ENCODE measurements at regions not wholly inside any gene's neighbourhood (a gene's known extent, or its start where the extent isn't known, plus 50 kb on each side); places are given as distances from the start of the nearest gene placed in this dataset.

DNA sequence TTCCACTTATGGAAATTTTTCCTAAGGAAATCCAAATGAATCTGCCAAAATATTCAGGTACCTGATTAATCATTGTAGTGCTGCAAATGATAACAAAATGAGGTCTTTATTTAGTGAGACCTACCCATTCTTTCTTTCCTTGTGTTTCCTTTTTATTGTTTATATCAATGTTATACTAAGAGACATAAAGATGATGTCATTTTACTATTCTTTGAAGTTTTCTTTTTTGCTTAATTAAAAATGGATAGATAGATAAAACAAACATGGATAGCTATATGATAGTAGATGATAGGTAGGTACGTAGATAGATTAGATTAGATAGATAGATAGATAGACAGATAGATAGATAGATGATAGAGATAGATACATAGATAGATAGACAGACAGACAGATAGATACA, 669.5 kb upstream of the TBX3 start:
- 88% methylated on average over 1 of the region's 1 CpG for WGBS (ENCODE audit: missing lambda C conversion rate)
- CTCF ChIA-PET: interaction anchor here (1.2 to 1.6 kb wide), 3 partner anchors 439 to 686 kb away, joined by 3 to 4 read pairs (median 3); no protein-coding TSS in a partner anchor
- no peak for TF ChIP-seq ZC3H11A (IDR thresholded peaks at IDR 0.05)
- TF ChIP-seq KDM5A (IDR thresholded peaks at IDR 0.05): no peak
- no peak for TF ChIP-seq SREBF2 (IDR thresholded peaks at IDR 0.05)
- TF ChIP-seq POLR2AphosphoS2 (conservative IDR thresholded peaks at IDR 0.05; ENCODE audit: low read length): no peak
- no peak for TF ChIP-seq EHMT2 (IDR thresholded peaks at IDR 0.05; ENCODE audit: low read depth)
- TF ChIP-seq NPAS2 (CRISPR knock-in tag; IDR thresholded peaks at IDR 0.05; ENCODE audit: borderline replicate concordance): no peak
- no peak for TF ChIP-seq MYC (IDR thresholded peaks at IDR 0.05; ENCODE audit: borderline replicate concordance, low read length)
- TF ChIP-seq, protein P1, sequence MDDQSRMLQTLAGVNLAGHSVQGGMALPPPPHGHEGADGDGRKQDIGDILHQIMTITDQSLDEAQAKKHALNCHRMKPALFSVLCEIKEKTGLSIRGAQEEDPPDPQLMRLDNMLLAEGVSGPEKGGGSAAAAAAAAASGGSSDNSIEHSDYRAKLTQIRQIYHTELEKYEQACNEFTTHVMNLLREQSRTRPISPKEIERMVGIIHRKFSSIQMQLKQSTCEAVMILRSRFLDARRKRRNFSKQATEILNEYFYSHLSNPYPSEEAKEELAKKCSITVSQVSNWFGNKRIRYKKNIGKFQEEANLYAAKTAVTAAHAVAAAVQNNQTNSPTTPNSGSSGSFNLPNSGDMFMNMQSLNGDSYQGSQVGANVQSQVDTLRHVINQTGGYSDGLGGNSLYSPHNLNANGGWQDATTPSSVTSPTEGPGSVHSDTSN (IDR thresholded peaks at IDR 0.05): no peak
- TF ChIP-seq EHF (CRISPR knock-in tag; IDR thresholded peaks at IDR 0.05): no peak
- no peak for TF ChIP-seq NR3C1 (IDR thresholded peaks at IDR 0.05)
- no peak for TF ChIP-seq BHLHE40 (IDR thresholded peaks at IDR 0.05; ENCODE audit: low read depth, low read length)
- no peak for TF ChIP-seq FOSB (CRISPR knock-in tag; IDR thresholded peaks at IDR 0.05)
- TF ChIP-seq CEBPB (IDR thresholded peaks at IDR 0.05): no peak
- TF ChIP-seq, protein P2, sequence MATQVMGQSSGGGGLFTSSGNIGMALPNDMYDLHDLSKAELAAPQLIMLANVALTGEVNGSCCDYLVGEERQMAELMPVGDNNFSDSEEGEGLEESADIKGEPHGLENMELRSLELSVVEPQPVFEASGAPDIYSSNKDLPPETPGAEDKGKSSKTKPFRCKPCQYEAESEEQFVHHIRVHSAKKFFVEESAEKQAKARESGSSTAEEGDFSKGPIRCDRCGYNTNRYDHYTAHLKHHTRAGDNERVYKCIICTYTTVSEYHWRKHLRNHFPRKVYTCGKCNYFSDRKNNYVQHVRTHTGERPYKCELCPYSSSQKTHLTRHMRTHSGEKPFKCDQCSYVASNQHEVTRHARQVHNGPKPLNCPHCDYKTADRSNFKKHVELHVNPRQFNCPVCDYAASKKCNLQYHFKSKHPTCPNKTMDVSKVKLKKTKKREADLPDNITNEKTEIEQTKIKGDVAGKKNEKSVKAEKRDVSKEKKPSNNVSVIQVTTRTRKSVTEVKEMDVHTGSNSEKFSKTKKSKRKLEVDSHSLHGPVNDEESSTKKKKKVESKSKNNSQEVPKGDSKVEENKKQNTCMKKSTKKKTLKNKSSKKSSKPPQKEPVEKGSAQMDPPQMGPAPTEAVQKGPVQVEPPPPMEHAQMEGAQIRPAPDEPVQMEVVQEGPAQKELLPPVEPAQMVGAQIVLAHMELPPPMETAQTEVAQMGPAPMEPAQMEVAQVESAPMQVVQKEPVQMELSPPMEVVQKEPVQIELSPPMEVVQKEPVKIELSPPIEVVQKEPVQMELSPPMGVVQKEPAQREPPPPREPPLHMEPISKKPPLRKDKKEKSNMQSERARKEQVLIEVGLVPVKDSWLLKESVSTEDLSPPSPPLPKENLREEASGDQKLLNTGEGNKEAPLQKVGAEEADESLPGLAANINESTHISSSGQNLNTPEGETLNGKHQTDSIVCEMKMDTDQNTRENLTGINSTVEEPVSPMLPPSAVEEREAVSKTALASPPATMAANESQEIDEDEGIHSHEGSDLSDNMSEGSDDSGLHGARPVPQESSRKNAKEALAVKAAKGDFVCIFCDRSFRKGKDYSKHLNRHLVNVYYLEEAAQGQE (IDR thresholded peaks at IDR 0.05): no peak
- TF ChIP-seq HEYL (CRISPR knock-in tag; IDR thresholded peaks at IDR 0.05): no peak
- TF ChIP-seq, protein P3, sequence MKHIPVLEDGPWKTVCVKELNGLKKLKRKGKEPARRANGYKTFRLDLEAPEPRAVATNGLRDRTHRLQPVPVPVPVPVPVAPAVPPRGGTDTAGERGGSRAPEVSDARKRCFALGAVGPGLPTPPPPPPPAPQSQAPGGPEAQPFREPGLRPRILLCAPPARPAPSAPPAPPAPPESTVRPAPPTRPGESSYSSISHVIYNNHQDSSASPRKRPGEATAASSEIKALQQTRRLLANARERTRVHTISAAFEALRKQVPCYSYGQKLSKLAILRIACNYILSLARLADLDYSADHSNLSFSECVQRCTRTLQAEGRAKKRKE (CRISPR knock-in tag; IDR thresholded peaks at IDR 0.05; ENCODE audit: low read depth): no peak
- FAIRE-seq (no peak), DNase-seq (ENCODE audit: low read depth in 1 of 2, low spot score in 1 of 2) (no peak), ATAC-seq (no peak)
- peaks cover 13% of the 10 kb centered on the region for H3K4me1 ChIP-seq
- POLR2A ChIA-PET: interaction anchor here (0.6 to 2.2 kb wide), 5 partner anchors 12 to 669 kb away, joined by 3 to 21 read pairs (median 7); partner anchors contain the start of gene TBX3
- H3K27ac ChIP-seq: peak overlapping the region; percentile 87 to 91; a peak in 3 of 6 replicates
- H3K4me2 ChIP-seq: peak overlapping the region; percentile 85
- H3K4me3 ChIP-seq: peak overlapping the region; percentile 38; the same call in 1 of the 3 replicates
- no peaks in the 10 kb centered on the region for H3K9me3 ChIP-seq

DNA sequence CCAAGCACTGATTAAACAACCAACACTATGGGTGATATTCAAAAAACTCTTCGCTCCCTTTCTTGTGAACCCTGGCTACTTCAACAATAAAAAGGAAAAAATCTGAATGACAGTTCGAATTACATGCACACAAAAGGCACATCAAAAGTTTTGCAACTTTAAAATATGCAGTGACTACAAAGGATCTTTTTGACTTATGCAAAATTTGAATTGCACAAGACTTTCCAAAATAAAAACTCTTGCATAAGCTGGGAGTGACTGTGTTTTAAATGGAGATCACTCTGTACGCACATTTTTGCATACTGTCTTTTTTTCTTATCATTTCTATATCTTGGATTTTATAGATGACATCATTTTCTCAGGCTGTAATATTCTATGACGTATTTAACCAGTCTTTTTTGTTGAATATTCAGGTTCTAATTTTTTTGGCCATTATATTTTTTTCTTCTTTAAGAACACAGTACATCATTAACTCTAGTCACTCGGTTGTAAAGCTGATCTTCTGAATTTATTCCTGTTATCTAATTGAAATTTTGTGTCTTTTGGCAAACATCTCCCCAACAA, 667.6 kb upstream of the TBX3 start:
- ATAC-seq (no peak), DNase-seq (ENCODE audit: low read depth in 1 of 2, low spot score in 1 of 2) (no peak), FAIRE-seq (no peak)
- Histone ChIP-seq H3K4me1 (peaks cover 13% of the 10 kb centered on the region), H3K4me3 (no peak overlapping the region), H3K27ac (no peak overlapping the region), H3K9me3 (no peaks in the 10 kb centered on the region), H3K4me2 (no peak overlapping the region)
- 74% methylated on average over 5 of the region's 5 CpGs for WGBS (ENCODE audit: missing lambda C conversion rate)
- POLR2A ChIA-PET: no interaction called here
- CTCF ChIA-PET: interaction anchor here (1.4 kb wide), 1 partner anchor 10 kb away, joined by 5 read pairs; no protein-coding TSS in a partner anchor
- no peak for TF ChIP-seq EP300 (IDR thresholded peaks at IDR 0.05)
- TF ChIP-seq BHLHE40 (IDR thresholded peaks at IDR 0.05; ENCODE audit: low read depth, low read length): no peak
- TF ChIP-seq GATA3 (IDR thresholded peaks at IDR 0.05; ENCODE audit: borderline replicate concordance): no peak
- peak; percentile 9 to 19; a peak in 1 of 4 replicates for TF ChIP-seq CEBPB (IDR thresholded peaks at IDR 0.05)
- TF ChIP-seq MAFK (IDR thresholded peaks at IDR 0.05; ENCODE audit: partially characterized antibody): no peak
- no peak for TF ChIP-seq ZFP36 (IDR thresholded peaks at IDR 0.05; ENCODE audit: borderline replicate concordance, partially characterized antibody)

Measured in A549 (cell line).